ENCODE measurements at regions not wholly inside any gene's neighbourhood (a gene's known extent, or its start where the extent isn't known, plus 50 kb on each side); places are given as distances from the start of the nearest gene placed in this dataset.
"Not testable (repeated sequence)": the region's sequence is repeated elsewhere in the genome, so short reads cannot be mapped to it uniquely, and the experiment has no call there.

GRCh38 chr17:47063475-47063874 lies 84.4 kb upstream of the RPRML start:
- BruUV-seq (replicated peaks): no TSS peak
- POLR2A ChIA-PET: interaction anchor here (0.6 kb wide), 1 partner anchor 260 kb away, joined by 3 read pairs; no protein-coding TSS in a partner anchor
- intact Hi-C loops (cut with micrococcal nuclease; ENCODE audit: unreplicated experiment): no loop called here
- Histone ChIP-seq H3K9me3 (replicated peaks; ENCODE audit: control insufficient read depth, insufficient read depth, low read length) (no peaks in the 10 kb centered on the region), H3K4me3 (no peak overlapping the region), H3K79me2 (ENCODE audit: control insufficient read depth, insufficient read depth, low read length) (peaks cover 7% of the 10 kb centered on the region), H3K36me3 (ENCODE audit: control insufficient read depth in 2 of 2, insufficient read depth in 2 of 2, low read length in 1 of 2) (no peaks in the 10 kb centered on the region), H3K4me1 (ENCODE audit: control insufficient read depth, insufficient read depth, low read length) (peaks cover 3% of the 10 kb centered on the region), H3K9ac (ENCODE audit: control insufficient read depth, insufficient read depth, low read length) (no peak overlapping the region), H4K20me1 (ENCODE audit: control insufficient read depth, insufficient read depth) (no peaks in the 10 kb centered on the region), H3K27me3 (replicated peaks in 1 of 2; ENCODE audit: control insufficient read depth in 2 of 2, insufficient read depth in 2 of 2, low read length in 1 of 2) (no peaks in the 10 kb centered on the region), H3K27ac (ENCODE audit: control insufficient read depth, insufficient read depth) (no peak overlapping the region), H3K4me2 (ENCODE audit: control insufficient read depth, insufficient read depth) (no peak overlapping the region), H2AFZ (ENCODE audit: control insufficient read depth, low read depth, low read length) (no peak overlapping the region)
- DNase-seq (ENCODE audit: low read depth, low spot score) (no peak), ATAC-seq (no peak), FAIRE-seq (no peak)
- RAD21 ChIA-PET (ENCODE audit: unreplicated experiment): no interaction called here
- CTCF ChIA-PET: no interaction called here
- WGBS (ENCODE audit: insufficient coverage, insufficient replicate concordance, low lambda C conversion rate, missing lambda C conversion rate): 98% methylated on average over 11 of the region's 11 CpGs
- SMC1A ChIA-PET (ENCODE audit: uncharacterized antibody, unreplicated experiment): no interaction called here
- TF ChIP-seq CEBPZ (IDR thresholded peaks at IDR 0.05; ENCODE audit: low read depth, low read length): no peak
- TF ChIP-seq JUND (IDR thresholded peaks at IDR 0.05; ENCODE audit: low read depth, low read length): no peak
- no peak for TF ChIP-seq SMAD1 (IDR thresholded peaks at IDR 0.05; ENCODE audit: low read depth, partially characterized antibody)
- in situ Hi-C loops (cut with MboI): no loop called here

GRCh38 chr17:47062851-47063250 lies 83.8 kb upstream of the RPRML start:
- H3K4me2 ChIP-seq (ENCODE audit: control insufficient read depth, insufficient read depth); FAIRE-seq; H3K9me3 ChIP-seq (replicated peaks; ENCODE audit: control insufficient read depth, insufficient read depth, low read length); BruUV-seq (replicated peaks); H3K27ac ChIP-seq (ENCODE audit: control insufficient read depth, insufficient read depth); H4K20me1 ChIP-seq (ENCODE audit: control insufficient read depth, insufficient read depth); H2AFZ ChIP-seq (ENCODE audit: control insufficient read depth, low read depth, low read length); CTCF ChIA-PET; H3K27me3 ChIP-seq (replicated peaks in 1 of 2; ENCODE audit: control insufficient read depth in 2 of 2, insufficient read depth in 2 of 2, low read length in 1 of 2); SMC1A ChIA-PET (ENCODE audit: uncharacterized antibody, unreplicated experiment); in situ Hi-C loops (cut with MboI); H3K4me3 ChIP-seq; H3K4me1 ChIP-seq (ENCODE audit: control insufficient read depth, insufficient read depth, low read length); H3K9ac ChIP-seq (ENCODE audit: control insufficient read depth, insufficient read depth, low read length); intact Hi-C loops (cut with micrococcal nuclease; ENCODE audit: unreplicated experiment); ATAC-seq; RAD21 ChIA-PET (ENCODE audit: unreplicated experiment); H3K36me3 ChIP-seq (ENCODE audit: control insufficient read depth in 2 of 2, insufficient read depth in 2 of 2, low read length in 1 of 2); DNase-seq (ENCODE audit: low read depth, low spot score); H3K79me2 ChIP-seq (ENCODE audit: control insufficient read depth, insufficient read depth, low read length): not testable (repeated sequence)
- POLR2A ChIA-PET: interaction anchor here (0.6 kb wide), 1 partner anchor 260 kb away, joined by 3 read pairs; no protein-coding TSS in a partner anchor
- WGBS (ENCODE audit: insufficient coverage, insufficient replicate concordance, low lambda C conversion rate, missing lambda C conversion rate): 100% methylated on average over 5 of the region's 5 CpGs

- FAIRE-seq; H3K4me3 ChIP-seq; RAD21 ChIA-PET (ENCODE audit: unreplicated experiment); SMC1A ChIA-PET (ENCODE audit: uncharacterized antibody, unreplicated experiment); H3K9me3 ChIP-seq (replicated peaks; ENCODE audit: control insufficient read depth, insufficient read depth, low read length); H3K9ac ChIP-seq (ENCODE audit: control insufficient read depth, insufficient read depth, low read length); POLR2A ChIA-PET; intact Hi-C loops (cut with micrococcal nuclease; ENCODE audit: unreplicated experiment); CTCF ChIA-PET; H4K20me1 ChIP-seq (ENCODE audit: control insufficient read depth, insufficient read depth); H3K79me2 ChIP-seq (ENCODE audit: control insufficient read depth, insufficient read depth, low read length); H3K36me3 ChIP-seq (ENCODE audit: control insufficient read depth in 2 of 2, insufficient read depth in 2 of 2, low read length in 1 of 2); H3K4me1 ChIP-seq (ENCODE audit: control insufficient read depth, insufficient read depth, low read length); DNase-seq (ENCODE audit: low read depth, low spot score); in situ Hi-C loops (cut with MboI); ATAC-seq; H3K27ac ChIP-seq (ENCODE audit: control insufficient read depth, insufficient read depth); BruUV-seq (replicated peaks); H3K27me3 ChIP-seq (replicated peaks in 1 of 2; ENCODE audit: control insufficient read depth in 2 of 2, insufficient read depth in 2 of 2, low read length in 1 of 2); H2AFZ ChIP-seq (ENCODE audit: control insufficient read depth, low read depth, low read length); H3K4me2 ChIP-seq (ENCODE audit: control insufficient read depth, insufficient read depth): not testable (repeated sequence)
- 79% methylated on average over 10 of the region's 10 CpGs for WGBS (ENCODE audit: insufficient coverage, insufficient replicate concordance, low lambda C conversion rate, missing lambda C conversion rate)
These were observed 81.0 kb upstream of the RPRML start for GRCh38 chr17:47060005-47060404.
